IMR-90 (cell line): ENCODE measurements at regions not wholly inside any gene's neighbourhood (a gene's known extent, or its start where the extent isn't known, plus 50 kb on each side); places are given as distances from the start of the nearest gene placed in this dataset.

Source experiments
- ATAC-seq: fragments of 200-7000 bp; cut with Tn5 transposase; 2 replicates; pipeline ENCODE4 v1.9.1; 2020; ENCODE audit warnings: low read depth, mild to moderate bottlenecking, moderate library complexity
- BruUV-seq: library from RNA; stranded (reverse); fragments of 400-500 nt; replicated peaks from 2 replicates; lab custom pipeline; 2021; lab: Mats Ljungman, UMichigan
- CTCF ChIA-PET: fragments of 300-600 bp; formaldehyde crosslinking; extraction: SDS; loops from one replicate; lab custom pipeline; 2021; ENCODE audit warnings: antibody characterized with exemption; lab: Yijun Ruan, JAX
- POLR2A ChIA-PET: fragments of 300-600 bp; sonication (Branson Sonifier 250); formaldehyde crosslinking; loops from one replicate; lab custom pipeline; 2022; ENCODE audit warnings: antibody characterized with exemption; ENCODE audit not compliant: unreplicated experiment; lab: Charles Lee
- DNase-seq: peaks from one replicate; pipeline ENCODE4 v3.0.0; 2013
- H2AFZ ChIP-seq: replicated peaks from 2 replicates; pipeline ENCODE3; 2013; ENCODE audit warnings: low read length, mild to moderate bottlenecking; ENCODE audit not compliant: poor library complexity
- H2AK5ac ChIP-seq: 2 replicates; pipeline ENCODE4 v1.6.1; 2013; ENCODE audit warnings: low read depth, low read length, inconsistent platforms
- H2AK9ac ChIP-seq: replicated peaks from 2 replicates; pipeline ENCODE3; 2013; ENCODE audit warnings: mild to moderate bottlenecking, low read depth, low read length, moderate library complexity; ENCODE audit not compliant: poor library complexity
- H2BK120ac ChIP-seq: 2 replicates; pipeline ENCODE4 v1.6.1; 2013; ENCODE audit warnings: low read depth, low read length, inconsistent platforms
- H2BK15ac ChIP-seq: 3 replicates; pipeline ENCODE4 v1.6.1; 2013; ENCODE audit warnings: low read depth, low read length, inconsistent platforms
- H2BK20ac ChIP-seq: 2 replicates; pipeline ENCODE4 v1.6.1; 2013; ENCODE audit warnings: low read depth, mild to moderate bottlenecking, inconsistent platforms, low read length, moderate library complexity
- H2BK5ac ChIP-seq: 2 replicates; pipeline ENCODE4 v1.6.1; 2013; ENCODE audit warnings: mild to moderate bottlenecking, low read depth, low read length, inconsistent platforms; ENCODE audit not compliant: poor library complexity, severe bottlenecking
- H3K14ac ChIP-seq: replicated peaks from 2 replicates; pipeline ENCODE4 v1.6.1; 2013; ENCODE audit warnings: low read depth, low read length, inconsistent platforms
- H3K18ac ChIP-seq: 2 replicates; pipeline ENCODE4 v1.6.1; 2013; ENCODE audit warnings: low read depth, low read length, control low read depth
- H3K23ac ChIP-seq: 2 replicates; pipeline ENCODE4 v1.6.1; 2013; ENCODE audit warnings: low read depth, low read length, inconsistent platforms
- H3K27ac ChIP-seq: 2 replicates; pipeline ENCODE4 v1.5.1; 2013; ENCODE audit warnings: mild to moderate bottlenecking, control low read depth, low read length; ENCODE audit not compliant: insufficient read depth
- H3K27me3 ChIP-seq: 2 replicates; pipeline ENCODE4 v1.6.1; 2013; ENCODE audit warnings: low read length; ENCODE audit not compliant: control insufficient read depth, insufficient read depth
- H3K36me3 ChIP-seq: 2 replicates; pipeline ENCODE4 v1.6.1; 2013; ENCODE audit warnings: low read length, mixed read lengths; ENCODE audit not compliant: control insufficient read depth, insufficient read depth
- H3K4ac ChIP-seq: 2 replicates; pipeline ENCODE4 v1.6.1; 2013; ENCODE audit warnings: low read depth, low read length, inconsistent platforms
- H3K4me1 ChIP-seq: 2 replicates; pipeline ENCODE4 v1.6.1; 2013; ENCODE audit warnings: low read length, mixed read lengths; ENCODE audit not compliant: control insufficient read depth, insufficient read depth
- H3K4me2 ChIP-seq: 2 replicates; pipeline ENCODE4 v1.6.1; 2013; ENCODE audit warnings: low read depth, mild to moderate bottlenecking, control low read depth, low read length, moderate library complexity
- H3K4me3 ChIP-seq: 2 replicates; pipeline ENCODE4 v1.5.1; 2013; ENCODE audit warnings: low read depth, mild to moderate bottlenecking, control low read depth, low read length, moderate library complexity; ENCODE audit not compliant: insufficient read depth
- H3K56ac ChIP-seq: 2 replicates; pipeline ENCODE4 v1.6.1; 2013; ENCODE audit warnings: low read length, inconsistent platforms; ENCODE audit not compliant: insufficient read depth; ENCODE audit errors: extremely low read depth
- H3K79me1 ChIP-seq, 2 experiments: 2 replicates each; pipeline ENCODE4 v1.6.1; 2013; ENCODE audit warnings: low read length in 2 of 2, inconsistent platforms in 1 of 2, low read depth in 1 of 2
- H3K9ac ChIP-seq: 2 replicates; pipeline ENCODE4 v1.6.1; 2013; ENCODE audit warnings: low read depth, low read length, control low read depth
- H3K9me1 ChIP-seq: 2 replicates; pipeline ENCODE4 v1.6.1; 2013; ENCODE audit warnings: low read length, inconsistent platforms; ENCODE audit not compliant: insufficient read depth
- H3K9me3 ChIP-seq: 2 replicates; pipeline ENCODE4 v1.6.1; 2013; ENCODE audit warnings: low read length; ENCODE audit not compliant: control insufficient read depth, insufficient read depth
- H4K20me1 ChIP-seq: 2 replicates; pipeline ENCODE4 v1.6.1; 2013; ENCODE audit warnings: low read length, inconsistent platforms; ENCODE audit not compliant: insufficient read depth
- H4K5ac ChIP-seq: 2 replicates; pipeline ENCODE4 v1.6.1; 2013; ENCODE audit warnings: mild to moderate bottlenecking, low read depth, low read length, control low read depth
- H4K8ac ChIP-seq, 2 experiments: 2 replicates each; pipeline ENCODE4 v1.6.1; 2013; ENCODE audit warnings: low read depth in 2 of 2, low read length in 2 of 2, control low read depth in 1 of 2, inconsistent platforms in 1 of 2
- H4K91ac ChIP-seq: 2 replicates; pipeline ENCODE4 v1.6.1; 2013; ENCODE audit warnings: low read depth, low read length, inconsistent platforms; ENCODE audit not compliant: insufficient read depth
- MAZ ChIP-seq: IDR thresholded peaks from 2 replicates; pipeline ENCODE4 v1.6.1; 2012; ENCODE audit warnings: low read depth, mild to moderate bottlenecking, low read length, improper control_type of control experiment, moderate library complexity, borderline replicate concordance
- RAD21 ChIP-seq: IDR thresholded peaks from 2 replicates; pipeline ENCODE4 v1.6.1; 2012; ENCODE audit warnings: low read length, improper control_type of control experiment
- RCOR1 ChIP-seq: IDR thresholded peaks from 2 replicates; pipeline ENCODE4 v1.6.1; 2012; ENCODE audit warnings: mild to moderate bottlenecking, low read length, improper control_type of control experiment; ENCODE audit not compliant: insufficient replicate concordance
- SMC3 ChIP-seq: fragments of 150-350 bp; IDR thresholded peaks from 2 replicates; pipeline ENCODE4 v1.6.1; 2016; ENCODE audit warnings: low read depth, mild to moderate bottlenecking, antibody characterized with exemption, low read length, moderate library complexity
- WGBS, 2 experiments: methylation state at CpG; one replicate each; pipeline versions ENCODE4 v1.1.5 to v1.1.7; 2013; ENCODE audit warnings: missing lambda C conversion rate in 2 of 2; ENCODE audit not compliant: insufficient read length in 1 of 2; ENCODE audit errors: extremely low coverage in 2 of 2; 5-methylcytosine and 5-hydroxymethylcytosine counted together
- dilution Hi-C: fragments of 300-500 bp; cut with HindIII; formaldehyde crosslinking; loops from one replicate; pipeline ENCODE4 v1.14.3; 2018; ENCODE audit warnings: low sequenced_read_pairs; ENCODE audit not compliant: unreplicated experiment
- in situ Hi-C: fragments of 300-500 bp; cut with MboI; formaldehyde crosslinking; loops from 3 replicates; pipeline ENCODE4 v1.14.3; 2019; ENCODE audit warnings: low sequenced_read_pairs, inconsistent platforms, mixed read lengths
- intact Hi-C: fragments of 100-400 bp; cut with micrococcal nuclease; formaldehyde crosslinking; loops from 2 replicates; pipeline ENCODE4 v1.10.0; 2022
- TF ChIP-seq, protein P1 (sequence below): fragments of 150-350 bp; IDR thresholded peaks from 2 replicates; pipeline ENCODE4 v1.6.1; 2016; ENCODE audit warnings: low read depth, mild to moderate bottlenecking, low read length, moderate library complexity, borderline replicate concordance
- TF ChIP-seq, protein P2 (sequence below): conservative IDR thresholded peaks from 2 replicates; pipeline ENCODE4 v1.5.1; 2012; ENCODE audit warnings: mild to moderate bottlenecking, low read depth, low read length, improper control_type of control experiment

DNA sequence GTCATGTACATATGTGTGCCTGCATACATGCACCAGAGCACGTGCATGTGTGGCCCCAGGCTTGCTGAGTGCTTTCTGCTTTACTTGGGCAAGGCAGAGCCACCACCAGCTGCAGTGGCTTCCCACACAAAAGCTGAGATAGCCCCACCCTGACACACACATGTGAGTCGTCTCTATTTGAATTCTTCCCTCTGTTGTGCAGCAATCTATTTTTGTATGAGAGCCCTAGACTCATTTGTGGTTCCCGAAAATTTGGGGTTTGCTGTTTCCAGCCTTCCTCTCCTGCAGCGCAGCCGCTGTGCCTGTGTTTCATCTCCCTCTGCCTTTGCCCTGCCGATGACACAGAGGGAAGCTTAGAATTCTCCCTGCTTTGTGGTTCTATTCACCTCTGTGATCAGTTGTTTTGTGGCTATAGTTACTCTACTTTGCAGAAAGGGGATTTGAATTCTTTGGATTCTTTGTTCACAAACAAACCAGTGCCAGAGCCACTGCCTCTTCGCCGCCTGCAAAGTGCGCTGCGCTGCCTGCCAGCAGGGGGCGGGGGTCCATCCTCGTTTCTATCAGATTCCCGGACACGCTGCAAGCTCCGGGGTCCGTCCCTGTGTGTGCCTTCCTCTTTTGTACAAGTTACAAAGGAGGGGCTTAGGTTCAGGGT, 95.8 kb upstream of the DAP start:
- Histone ChIP-seq H3K4ac (peak overlapping the region; percentile 92), H3K9ac (no peak overlapping the region), H3K4me3 (no peak overlapping the region), H2AFZ (peak overlapping the region; percentile 90), H3K4me2 (peak overlapping the region; percentile 68), H4K5ac (peak overlapping the region; percentile 22; the same call in 1 of the 2 replicates), H3K79me1 (no peaks in the 10 kb centered on the region), H3K4me1 (peaks cover 18% of the 10 kb centered on the region), H2BK120ac (peak overlapping the region; percentile 90), H2BK20ac (peak overlapping the region; percentile 84), H3K27ac (peak overlapping the region; percentile 1; the same call in 1 of the 2 replicates), H3K9me1 (peaks cover 26% of the 10 kb centered on the region), H3K18ac (peak overlapping the region; percentile 59), H3K36me3 (no peaks in the 10 kb centered on the region), H3K9me3 (no peaks in the 10 kb centered on the region; the same call in 1 of the 2 replicates), H2AK9ac (peak overlapping the region; percentile 8), H4K91ac (peak overlapping the region; percentile 73), H3K27me3 (no peaks in the 10 kb centered on the region), H3K23ac (peak overlapping the region; percentile 74), H4K20me1 (no peaks in the 10 kb centered on the region), H2BK5ac (no peak overlapping the region), H2BK15ac (peak overlapping the region; percentile 38; the same call in 1 of the 3 replicates), H3K14ac (peak overlapping the region; percentile 84), H4K8ac (peak overlapping the region; percentile 5 to 94; a peak in 3 of 4 replicates), H2AK5ac (peak overlapping the region; percentile 75), H3K56ac (0 out of 2 replicates have a peak overlapping the region, but pooled peaks have one; percentile 25)
- CTCF ChIA-PET = interaction anchor here (0.6 to 2.0 kb wide), 18 partner anchors 10 to 391 kb away, joined by 3 to 7 read pairs (median 4); no protein-coding TSS in a partner anchor
- DNase-seq (peak; percentile 77), ATAC-seq (peak; percentile 90)
- dilution Hi-C loops = no loop called here
- POLR2A ChIA-PET = no interaction called here
- no TSS peak for BruUV-seq
- WGBS, 2 experiments = 0% methylated on average over 1 of the region's 16 CpGs; no CpG with 5 or more reads in 1 of the 2 experiments
- in situ Hi-C loops = loop anchor here (10.0 kb wide), 1 partner anchor 402 kb away; no protein-coding TSS in a partner anchor
- peak; percentile 65 for TF ChIP-seq RAD21
- TF ChIP-seq SMC3 = peak; percentile 75
- TF ChIP-seq, protein P1, sequence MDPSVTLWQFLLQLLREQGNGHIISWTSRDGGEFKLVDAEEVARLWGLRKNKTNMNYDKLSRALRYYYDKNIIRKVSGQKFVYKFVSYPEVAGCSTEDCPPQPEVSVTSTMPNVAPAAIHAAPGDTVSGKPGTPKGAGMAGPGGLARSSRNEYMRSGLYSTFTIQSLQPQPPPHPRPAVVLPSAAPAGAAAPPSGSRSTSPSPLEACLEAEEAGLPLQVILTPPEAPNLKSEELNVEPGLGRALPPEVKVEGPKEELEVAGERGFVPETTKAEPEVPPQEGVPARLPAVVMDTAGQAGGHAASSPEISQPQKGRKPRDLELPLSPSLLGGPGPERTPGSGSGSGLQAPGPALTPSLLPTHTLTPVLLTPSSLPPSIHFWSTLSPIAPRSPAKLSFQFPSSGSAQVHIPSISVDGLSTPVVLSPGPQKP = no peak
- TF ChIP-seq, protein P2, sequence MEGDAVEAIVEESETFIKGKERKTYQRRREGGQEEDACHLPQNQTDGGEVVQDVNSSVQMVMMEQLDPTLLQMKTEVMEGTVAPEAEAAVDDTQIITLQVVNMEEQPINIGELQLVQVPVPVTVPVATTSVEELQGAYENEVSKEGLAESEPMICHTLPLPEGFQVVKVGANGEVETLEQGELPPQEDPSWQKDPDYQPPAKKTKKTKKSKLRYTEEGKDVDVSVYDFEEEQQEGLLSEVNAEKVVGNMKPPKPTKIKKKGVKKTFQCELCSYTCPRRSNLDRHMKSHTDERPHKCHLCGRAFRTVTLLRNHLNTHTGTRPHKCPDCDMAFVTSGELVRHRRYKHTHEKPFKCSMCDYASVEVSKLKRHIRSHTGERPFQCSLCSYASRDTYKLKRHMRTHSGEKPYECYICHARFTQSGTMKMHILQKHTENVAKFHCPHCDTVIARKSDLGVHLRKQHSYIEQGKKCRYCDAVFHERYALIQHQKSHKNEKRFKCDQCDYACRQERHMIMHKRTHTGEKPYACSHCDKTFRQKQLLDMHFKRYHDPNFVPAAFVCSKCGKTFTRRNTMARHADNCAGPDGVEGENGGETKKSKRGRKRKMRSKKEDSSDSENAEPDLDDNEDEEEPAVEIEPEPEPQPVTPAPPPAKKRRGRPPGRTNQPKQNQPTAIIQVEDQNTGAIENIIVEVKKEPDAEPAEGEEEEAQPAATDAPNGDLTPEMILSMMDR = peak; percentile 85
- TF ChIP-seq MAZ = no peak; the same call in 1 of the 2 replicates
- no peak for TF ChIP-seq RCOR1
- intact Hi-C loops = loop anchor here (1.0 to 2.0 kb wide), 4 partner anchors 26 to 404 kb away; partner anchors contain the start of gene DAP
